SU-DHL-6 (cell line): ENCODE measurements at regions not wholly inside any gene's neighbourhood (a gene's known extent, or its start where the extent isn't known, plus 50 kb on each side); places are given as distances from the start of the nearest gene placed in this dataset.

Experiments used
- EZH2phosphoT487 ChIP-seq: fragments of 200-600 bp; sonication (generic), shearing (Covaris generic); conservative IDR thresholded peaks from 2 replicates; pipeline ENCODE4 v1.6.1; 2018; ENCODE audit warnings: mild to moderate bottlenecking, antibody characterized with exemption, low read length, moderate library complexity, mixed read lengths
- TF ChIP-seq, protein P1 (sequence below): fragments of 200-600 bp; sonication (generic); IDR thresholded peaks from one replicate; pipeline ENCODE4 v1.5.1; 2017; ENCODE audit warnings: antibody characterized with exemption, mild to moderate bottlenecking, low read length, moderate library complexity; ENCODE audit not compliant: insufficient read depth, poor library complexity, severe bottlenecking

DNA sequence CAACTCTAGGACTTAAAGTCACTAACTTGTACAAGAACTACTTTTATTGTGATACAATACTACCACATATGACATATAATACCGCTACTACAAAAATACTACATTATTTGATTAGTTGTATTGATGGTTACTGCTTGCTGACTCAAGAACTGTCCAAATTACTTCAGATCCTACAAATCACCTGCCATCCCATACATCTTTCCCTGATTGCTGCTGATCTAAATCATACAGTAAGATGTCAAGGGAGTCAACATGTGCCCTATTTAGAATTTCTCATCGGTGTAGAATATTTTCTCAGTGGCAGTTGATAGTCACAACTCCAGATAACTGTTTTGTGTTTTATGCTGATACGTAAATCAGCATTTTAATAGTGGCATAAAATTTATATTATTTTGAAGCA lies 161.0 kb upstream of the DSEL start:
- TF ChIP-seq, protein P1, sequence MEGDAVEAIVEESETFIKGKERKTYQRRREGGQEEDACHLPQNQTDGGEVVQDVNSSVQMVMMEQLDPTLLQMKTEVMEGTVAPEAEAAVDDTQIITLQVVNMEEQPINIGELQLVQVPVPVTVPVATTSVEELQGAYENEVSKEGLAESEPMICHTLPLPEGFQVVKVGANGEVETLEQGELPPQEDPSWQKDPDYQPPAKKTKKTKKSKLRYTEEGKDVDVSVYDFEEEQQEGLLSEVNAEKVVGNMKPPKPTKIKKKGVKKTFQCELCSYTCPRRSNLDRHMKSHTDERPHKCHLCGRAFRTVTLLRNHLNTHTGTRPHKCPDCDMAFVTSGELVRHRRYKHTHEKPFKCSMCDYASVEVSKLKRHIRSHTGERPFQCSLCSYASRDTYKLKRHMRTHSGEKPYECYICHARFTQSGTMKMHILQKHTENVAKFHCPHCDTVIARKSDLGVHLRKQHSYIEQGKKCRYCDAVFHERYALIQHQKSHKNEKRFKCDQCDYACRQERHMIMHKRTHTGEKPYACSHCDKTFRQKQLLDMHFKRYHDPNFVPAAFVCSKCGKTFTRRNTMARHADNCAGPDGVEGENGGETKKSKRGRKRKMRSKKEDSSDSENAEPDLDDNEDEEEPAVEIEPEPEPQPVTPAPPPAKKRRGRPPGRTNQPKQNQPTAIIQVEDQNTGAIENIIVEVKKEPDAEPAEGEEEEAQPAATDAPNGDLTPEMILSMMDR = no peak
- TF ChIP-seq EZH2phosphoT487 = no peak
